ENCODE measurements at regions not wholly inside any gene's neighbourhood (a gene's known extent, or its start where the extent isn't known, plus 50 kb on each side); places are given as distances from the start of the nearest gene placed in this dataset.

DNA sequence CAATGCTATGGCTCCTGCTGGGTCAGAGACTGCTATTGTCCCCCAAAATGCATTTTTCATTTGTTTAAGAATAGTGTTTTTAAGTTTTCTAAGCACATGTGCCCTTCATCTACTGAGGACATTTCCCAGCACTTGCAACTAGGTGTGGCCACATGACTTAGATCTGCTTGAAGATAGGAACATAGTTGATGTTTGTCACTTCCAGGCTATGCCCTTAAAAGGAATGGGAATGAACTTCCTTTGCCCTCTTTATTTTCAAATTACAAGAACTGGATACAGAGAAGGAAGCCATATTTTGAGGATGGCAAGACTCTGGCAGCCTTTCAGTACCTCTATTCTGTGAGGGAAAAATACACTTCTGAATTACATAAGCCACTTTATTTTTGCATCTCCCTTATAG is 203.0 kb upstream of the TFAP2D start:
- no peak for TF ChIP-seq CTCF (IDR thresholded peaks at IDR 0.05)
- no peak for TF ChIP-seq POLR2A (IDR thresholded peaks at IDR 0.05)

Data from esophagus squamous epithelium (tissue), 4 donors.